Muscle of leg (tissue), 3 donors: ENCODE measurements at regions not wholly inside any gene's neighbourhood (a gene's known extent, or its start where the extent isn't known, plus 50 kb on each side); places are given as distances from the start of the nearest gene placed in this dataset.

ENCODE experiments used
- DNase-seq: peaks from one replicate; pipeline ENCODE4 v3.0.0; 2013
- H3K27ac ChIP-seq: one replicate; pipeline ENCODE4 v1.5.1; 2013; ENCODE audit warnings: mild to moderate bottlenecking, low read length, control low read depth
- H3K27me3 ChIP-seq: one replicate; pipeline ENCODE4 v1.6.1; 2013; ENCODE audit warnings: low read length; ENCODE audit not compliant: control insufficient read depth, insufficient read depth
- H3K36me3 ChIP-seq: one replicate; pipeline ENCODE4 v1.6.1; 2013; ENCODE audit warnings: low read length; ENCODE audit not compliant: control insufficient read depth, insufficient read depth
- H3K4me1 ChIP-seq: one replicate; pipeline ENCODE4 v1.6.1; 2013; ENCODE audit warnings: low read length; ENCODE audit not compliant: control insufficient read depth, insufficient read depth
- H3K4me3 ChIP-seq: one replicate; pipeline ENCODE4 v1.5.1; 2013; ENCODE audit warnings: low read length, control low read depth
- H3K9me3 ChIP-seq: replicated peaks from 2 replicates; pipeline ENCODE4 v1.6.1; 2013; ENCODE audit warnings: low read depth, low read length; ENCODE audit not compliant: control insufficient read depth
- WGBS: methylation state at CpG from one replicate; pipeline ENCODE4 v1.1.5; 2013; ENCODE audit warnings: missing lambda C conversion rate; ENCODE audit not compliant: insufficient coverage; 5-methylcytosine and 5-hydroxymethylcytosine counted together

DNA sequence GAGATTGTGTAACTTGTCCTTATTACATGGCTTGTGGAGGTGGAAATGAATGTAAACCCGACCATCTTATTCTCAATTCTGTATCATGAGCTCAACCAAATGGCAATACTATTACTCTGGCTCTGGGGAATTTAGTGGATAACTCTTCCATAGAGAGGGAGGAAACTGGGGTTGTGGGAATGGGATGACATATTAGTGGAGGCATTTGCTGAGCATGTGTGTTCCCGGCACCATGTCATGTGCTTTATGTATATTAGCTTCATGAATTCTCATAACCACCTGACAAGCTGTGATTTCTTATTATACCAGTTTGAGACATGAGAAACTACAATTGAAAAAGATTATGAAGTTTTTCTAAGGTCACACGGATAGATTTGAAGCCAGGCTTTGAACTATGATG is 112.8 kb upstream of the TMEFF2 start:
- no peaks in the 10 kb centered on the region for H3K36me3 ChIP-seq
- no CpG with 5 or more reads among the region's 3 CpGs for WGBS
- no peaks in the 10 kb centered on the region for H3K4me1 ChIP-seq
- no peak for DNase-seq
- no peak overlapping the region for H3K27ac ChIP-seq
- no peaks in the 10 kb centered on the region for H3K9me3 ChIP-seq
- H3K27me3 ChIP-seq = no peaks in the 10 kb centered on the region
- no peak overlapping the region for H3K4me3 ChIP-seq

DNA sequence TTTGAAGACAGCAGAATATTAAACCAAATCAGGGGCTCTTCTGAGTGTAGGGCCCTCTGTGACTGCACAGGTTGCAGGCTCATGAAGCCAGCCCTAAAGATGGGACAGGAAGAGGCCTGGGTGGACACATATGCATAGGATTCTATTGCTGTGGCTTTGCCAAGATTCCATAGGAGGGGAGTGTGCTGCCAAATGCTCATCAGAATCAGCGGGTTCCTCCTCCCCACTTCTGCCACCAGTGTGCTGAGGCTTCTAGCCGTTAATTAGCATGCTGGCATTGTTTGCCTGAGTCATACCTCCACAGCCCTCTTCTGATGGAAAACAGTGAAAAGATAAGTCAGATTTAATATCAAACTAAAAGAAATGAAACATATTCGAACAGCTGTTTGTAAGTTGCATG is 103.9 kb upstream of the TMEFF2 start:
- no peak overlapping the region for H3K4me3 ChIP-seq
- no peaks in the 10 kb centered on the region for H3K9me3 ChIP-seq
- H3K27ac ChIP-seq = no peak overlapping the region
- no CpG with 5 or more reads among the region's 3 CpGs for WGBS
- no peak for DNase-seq
- H3K27me3 ChIP-seq = no peaks in the 10 kb centered on the region
- H3K36me3 ChIP-seq = no peaks in the 10 kb centered on the region
- H3K4me1 ChIP-seq = no peaks in the 10 kb centered on the region

DNA sequence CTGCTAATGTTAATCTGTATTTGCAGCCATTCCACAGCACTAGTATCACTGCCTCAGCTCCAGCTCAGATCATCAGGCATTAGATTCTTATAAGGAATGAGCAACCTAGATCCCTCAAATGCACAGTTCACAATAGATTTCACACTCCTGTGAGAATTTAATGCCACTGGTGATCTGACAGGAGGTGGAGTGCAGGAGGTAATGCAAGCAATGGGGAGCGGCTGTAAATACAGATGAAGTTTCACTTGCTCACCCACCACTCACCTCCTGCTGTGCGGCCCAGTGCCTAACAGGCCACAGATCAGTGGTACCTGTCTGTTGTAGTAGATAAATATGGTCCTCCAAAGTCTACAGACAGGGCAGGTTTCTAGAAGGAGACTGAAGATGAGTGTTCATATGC is 97.7 kb upstream of the TMEFF2 start:
- H3K36me3 ChIP-seq = no peaks in the 10 kb centered on the region
- H3K27ac ChIP-seq = no peak overlapping the region
- WGBS = no CpG with 5 or more reads among the region's 2 CpGs
- H3K4me3 ChIP-seq = no peak overlapping the region
- DNase-seq = no peak
- no peaks in the 10 kb centered on the region for H3K9me3 ChIP-seq
- no peaks in the 10 kb centered on the region for H3K4me1 ChIP-seq
- no peaks in the 10 kb centered on the region for H3K27me3 ChIP-seq

DNA sequence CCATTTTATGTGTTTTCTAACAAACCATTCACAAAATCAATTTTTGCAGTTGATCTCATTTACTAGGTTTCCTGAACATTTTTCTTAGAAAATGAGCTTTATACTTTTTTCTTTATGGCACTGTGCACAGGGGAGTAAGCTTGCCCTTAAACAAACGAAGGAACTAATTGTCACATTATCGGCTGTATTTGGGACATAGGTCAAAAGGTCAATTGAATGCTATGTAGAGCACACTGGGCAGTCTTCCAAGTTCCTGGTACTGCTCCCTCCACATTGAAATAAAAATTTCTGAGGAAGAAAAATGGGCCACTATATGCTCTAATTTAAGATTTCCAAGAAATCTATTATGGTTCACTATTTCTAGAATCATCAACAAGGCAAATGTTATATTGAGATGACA is 93.6 kb upstream of the TMEFF2 start:
- WGBS = 80% methylated on average over 1 of the region's 2 CpGs
- Histone ChIP-seq H3K4me3 (no peak overlapping the region), H3K36me3 (no peaks in the 10 kb centered on the region), H3K27ac (no peak overlapping the region), H3K27me3 (no peaks in the 10 kb centered on the region), H3K4me1 (no peaks in the 10 kb centered on the region), H3K9me3 (no peaks in the 10 kb centered on the region)
- DNase-seq = no peak

DNA sequence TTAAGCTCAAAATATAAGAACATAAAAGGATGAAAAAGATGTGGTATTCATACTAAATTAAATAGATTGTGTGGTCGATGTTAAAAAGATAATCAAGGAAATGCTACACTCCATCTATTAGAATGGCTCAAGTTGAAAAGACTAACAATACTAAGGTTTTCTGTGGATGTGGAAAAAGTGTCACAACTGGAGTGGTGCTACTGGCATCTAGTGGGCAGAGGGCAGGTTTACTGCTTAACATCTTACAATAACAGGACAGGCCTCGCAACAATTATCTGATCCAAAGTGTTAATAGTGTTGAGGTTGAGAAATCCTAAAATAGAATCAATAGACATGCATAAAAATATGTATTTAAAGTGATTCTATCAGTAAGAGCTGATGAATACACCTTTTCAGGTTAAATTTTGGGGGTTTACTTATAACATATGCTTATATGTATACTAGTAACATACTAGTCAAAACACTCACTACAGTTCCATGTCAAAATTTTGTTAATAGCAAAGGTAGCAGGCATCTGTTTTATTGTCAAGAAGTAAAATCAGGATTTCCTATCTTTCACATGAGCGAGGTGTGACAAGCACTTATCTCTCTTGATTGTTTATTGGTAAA is 91.5 kb upstream of the TMEFF2 start:
- Histone ChIP-seq H3K9me3 (no peaks in the 10 kb centered on the region), H3K27ac (no peak overlapping the region), H3K4me1 (no peaks in the 10 kb centered on the region), H3K27me3 (no peaks in the 10 kb centered on the region), H3K4me3 (no peak overlapping the region), H3K36me3 (no peaks in the 10 kb centered on the region)
- no CpG with 5 or more reads among the region's 3 CpGs for WGBS
- DNase-seq = peak; percentile 17

DNA sequence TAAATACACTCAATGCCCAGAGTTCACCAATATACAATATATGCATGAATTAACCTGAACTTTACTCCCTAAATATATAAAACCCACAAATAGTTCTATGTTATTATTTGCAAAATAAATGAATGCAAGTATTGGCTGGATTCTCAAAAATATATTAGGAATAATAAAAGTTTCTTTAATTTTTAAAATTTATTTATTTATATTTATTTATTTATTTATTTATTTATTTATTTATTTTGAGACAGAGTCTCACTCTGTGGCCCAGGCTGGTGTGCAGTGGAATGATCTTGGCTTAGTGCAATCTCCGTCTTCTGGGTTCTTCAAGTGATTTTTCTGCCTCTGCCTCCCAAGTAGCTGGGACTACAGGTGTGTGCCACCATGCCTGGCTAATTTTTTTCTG is 88.7 kb upstream of the TMEFF2 start:
- Histone ChIP-seq H3K27me3 (no peaks in the 10 kb centered on the region), H3K27ac (no peak overlapping the region), H3K4me1 (no peaks in the 10 kb centered on the region), H3K36me3 (no peaks in the 10 kb centered on the region), H3K9me3 (no peaks in the 10 kb centered on the region), H3K4me3 (no peak overlapping the region)
- DNase-seq = no peak
- WGBS = 100% methylated on average over 1 of the region's 1 CpG

DNA sequence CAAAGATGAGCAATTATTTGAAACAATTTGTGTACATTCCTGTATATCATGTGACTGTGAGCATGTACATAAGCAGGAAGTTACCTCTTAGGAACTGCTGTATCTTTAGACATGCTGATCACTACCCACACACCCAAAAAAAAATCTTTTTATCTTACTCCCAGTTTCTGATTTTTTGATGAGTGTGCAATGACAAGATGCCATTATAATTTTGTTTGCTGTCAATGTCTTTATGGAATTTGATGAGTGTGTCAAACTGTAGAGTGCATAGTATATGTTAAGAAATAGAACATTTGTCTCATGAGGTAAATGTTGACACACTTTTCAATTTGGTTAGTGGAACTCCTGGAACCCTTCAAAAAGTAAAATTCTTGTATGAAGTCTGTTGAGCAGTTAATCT is 84.0 kb upstream of the TMEFF2 start:
- Histone ChIP-seq H3K27me3 (no peaks in the 10 kb centered on the region), H3K9me3 (peaks cover 2% of the 10 kb centered on the region), H3K4me1 (no peaks in the 10 kb centered on the region), H3K27ac (no peak overlapping the region), H3K36me3 (no peaks in the 10 kb centered on the region), H3K4me3 (no peak overlapping the region)
- DNase-seq = no peak

DNA sequence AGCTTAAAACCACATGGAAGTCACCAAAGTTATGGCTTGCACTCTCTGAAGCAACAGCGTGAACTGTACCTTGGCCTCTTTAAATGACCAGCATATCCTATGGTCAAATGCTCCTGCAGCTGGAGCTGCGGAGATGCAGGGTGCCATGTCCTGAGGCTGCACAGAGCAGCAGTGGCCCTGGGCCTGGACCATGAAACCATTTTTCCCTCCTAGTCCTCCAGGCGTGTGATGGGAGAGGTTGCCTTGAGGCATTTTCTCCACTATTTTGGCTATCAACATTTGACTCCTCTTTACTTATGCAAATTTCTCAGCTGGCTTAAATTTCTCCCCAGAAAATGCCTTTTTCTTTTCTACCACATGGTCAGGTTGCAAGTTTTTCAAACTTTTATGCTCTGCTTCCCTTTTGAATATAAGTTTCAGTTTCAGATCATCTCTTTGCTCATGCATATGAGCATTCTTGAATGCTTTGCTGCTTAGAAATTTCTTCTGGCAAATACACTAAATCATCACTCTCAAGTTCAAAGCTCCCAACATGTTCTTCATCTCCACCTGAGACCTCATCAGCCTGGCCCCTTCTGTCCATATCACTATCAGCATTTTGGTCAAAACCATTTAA is 82.9 kb upstream of the TMEFF2 start:
- Histone ChIP-seq H3K36me3 (no peaks in the 10 kb centered on the region), H3K4me3 (no peak overlapping the region), H3K9me3 (peaks cover 2% of the 10 kb centered on the region), H3K4me1 (no peaks in the 10 kb centered on the region), H3K27ac (no peak overlapping the region), H3K27me3 (no peaks in the 10 kb centered on the region)
- 95% methylated on average over 2 of the region's 3 CpGs for WGBS
- DNase-seq = no peak

DNA sequence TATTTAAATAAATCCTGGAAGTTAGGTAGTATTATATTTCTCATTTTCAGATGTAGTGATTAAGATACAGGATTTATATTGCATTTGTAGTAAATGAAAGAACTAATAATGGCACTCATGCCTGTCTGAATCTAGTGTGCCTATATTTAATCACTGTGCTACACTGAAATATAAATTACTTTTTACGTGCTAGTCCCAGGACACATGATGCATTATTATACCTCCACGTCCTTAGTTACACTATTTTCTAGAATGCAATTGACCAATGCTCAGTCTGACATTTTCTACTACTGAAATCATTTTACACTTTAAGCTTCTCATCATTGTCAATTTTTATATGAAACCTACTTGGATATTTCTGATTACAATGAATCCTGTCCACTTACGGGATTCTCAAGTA is 80.9 kb upstream of the TMEFF2 start:
- Histone ChIP-seq H3K36me3 (no peaks in the 10 kb centered on the region), H3K4me1 (no peaks in the 10 kb centered on the region), H3K4me3 (no peak overlapping the region), H3K27me3 (no peaks in the 10 kb centered on the region), H3K27ac (no peak overlapping the region), H3K9me3 (peaks cover 2% of the 10 kb centered on the region)
- DNase-seq = no peak
- 71% methylated on average over 1 of the region's 3 CpGs for WGBS

DNA sequence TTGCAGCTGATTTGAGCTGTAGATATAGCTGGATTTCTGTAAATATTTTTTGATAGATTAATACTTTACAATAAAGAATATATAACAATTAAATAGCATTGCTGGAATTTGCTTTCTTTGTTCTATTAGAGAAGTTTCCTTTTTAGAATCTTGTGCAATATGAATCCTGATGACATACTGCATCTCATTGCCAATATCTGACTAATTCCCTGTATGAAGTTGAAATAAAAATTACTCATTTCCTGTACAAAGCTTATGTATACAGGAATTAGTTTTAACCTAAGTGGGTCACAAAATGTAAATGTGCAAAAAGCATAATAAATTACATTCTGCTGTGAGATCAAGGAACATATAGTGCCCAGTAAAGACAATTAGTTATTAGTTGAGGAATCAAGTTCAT is 72.8 kb upstream of the TMEFF2 start:
- Histone ChIP-seq H3K27me3 (no peaks in the 10 kb centered on the region), H3K9me3 (no peaks in the 10 kb centered on the region), H3K4me1 (no peaks in the 10 kb centered on the region), H3K36me3 (no peaks in the 10 kb centered on the region), H3K4me3 (no peak overlapping the region), H3K27ac (no peak overlapping the region)
- peak; percentile 78 for DNase-seq

DNA sequence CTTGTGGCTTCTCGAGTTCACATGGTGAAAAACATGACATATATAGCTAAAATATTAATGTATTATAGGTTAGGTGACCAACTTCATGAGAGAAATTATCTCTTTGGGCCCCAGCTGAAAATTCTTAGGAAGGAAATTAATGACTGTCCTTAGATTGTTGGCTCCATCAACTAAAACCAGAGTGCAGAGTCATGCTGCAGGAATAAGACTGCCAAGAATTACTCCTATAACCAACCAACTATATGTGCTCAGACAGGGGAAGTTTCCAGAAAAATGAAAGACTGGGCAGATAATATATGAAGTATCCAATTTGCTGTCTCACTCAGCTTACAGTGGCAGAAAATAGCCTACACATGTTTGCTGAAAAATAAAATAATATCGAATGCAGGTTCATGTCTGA is 71.0 kb upstream of the TMEFF2 start:
- H3K27ac ChIP-seq = no peak overlapping the region
- no peaks in the 10 kb centered on the region for H3K36me3 ChIP-seq
- no peaks in the 10 kb centered on the region for H3K9me3 ChIP-seq
- no peaks in the 10 kb centered on the region for H3K27me3 ChIP-seq
- no peak overlapping the region for H3K4me3 ChIP-seq
- no peaks in the 10 kb centered on the region for H3K4me1 ChIP-seq
- no CpG with 5 or more reads among the region's 2 CpGs for WGBS
- no peak for DNase-seq
